ENCODE measurements at regions not wholly inside any gene's neighbourhood (a gene's known extent, or its start where the extent isn't known, plus 50 kb on each side); places are given as distances from the start of the nearest gene placed in this dataset.

GRCh38 chr3:106963442-106963841, 413.8 kb upstream of the CCDC54 start:
- Histone ChIP-seq H2AFZ (ENCODE audit: low read length) (no peak overlapping the region), H3K36me3 (ENCODE audit: insufficient read depth, low read length) (no peaks in the 10 kb centered on the region), H4K20me1 (ENCODE audit: insufficient read depth, low read length) (no peaks in the 10 kb centered on the region), H3K4me2 (ENCODE audit: low read length) (no peak overlapping the region), H3K9me3 (ENCODE audit: low read length) (no peaks in the 10 kb centered on the region), H3F3A (ENCODE audit: insufficient read depth, low read length) (no peaks in the 10 kb centered on the region), H3K9ac (ENCODE audit: low read length) (no peak overlapping the region), H3K79me2 (ENCODE audit: insufficient read depth, low read length) (no peaks in the 10 kb centered on the region), H3K27me3 (ENCODE audit: insufficient read depth, low read length) (no peaks in the 10 kb centered on the region), H3K27ac (ENCODE audit: low read depth, low read length, poor library complexity, severe bottlenecking) (no peak overlapping the region), H3K4me1 (ENCODE audit: insufficient read depth, low read length, severe bottlenecking) (no peaks in the 10 kb centered on the region), H3K9me2 (ENCODE audit: low read depth, low read length) (peaks cover 4% of the 10 kb centered on the region; the same call in 1 of the 2 replicates), H3K4me3 (ENCODE audit: low read depth, low read length, poor library complexity, severe bottlenecking) (no peak overlapping the region)
- TF ChIP-seq CTCF (IDR thresholded peaks at IDR 0.05; ENCODE audit: low read length) (no peak), EZH2 (IDR thresholded peaks at IDR 0.05; ENCODE audit: borderline replicate concordance, low read length) (no peak)

GRCh38 chr3:106965307-106965706, 411.9 kb upstream of the CCDC54 start:
- Histone ChIP-seq H3K4me2 (ENCODE audit: low read length) (no peak overlapping the region), H3K27me3 (ENCODE audit: insufficient read depth, low read length) (no peaks in the 10 kb centered on the region), H3K36me3 (ENCODE audit: insufficient read depth, low read length) (no peaks in the 10 kb centered on the region), H3K9me2 (ENCODE audit: low read depth, low read length) (no peaks in the 10 kb centered on the region), H4K20me1 (ENCODE audit: insufficient read depth, low read length) (no peaks in the 10 kb centered on the region), H3K79me2 (ENCODE audit: insufficient read depth, low read length) (no peaks in the 10 kb centered on the region), H2AFZ (ENCODE audit: low read length) (no peak overlapping the region), H3K4me3 (ENCODE audit: low read depth, low read length, poor library complexity, severe bottlenecking) (no peak overlapping the region), H3K4me1 (ENCODE audit: insufficient read depth, low read length, severe bottlenecking) (no peaks in the 10 kb centered on the region), H3K9me3 (ENCODE audit: low read length) (no peaks in the 10 kb centered on the region), H3K27ac (ENCODE audit: low read depth, low read length, poor library complexity, severe bottlenecking) (no peak overlapping the region), H3F3A (ENCODE audit: insufficient read depth, low read length) (no peaks in the 10 kb centered on the region), H3K9ac (ENCODE audit: low read length) (no peak overlapping the region)
- TF ChIP-seq EZH2 (IDR thresholded peaks at IDR 0.05; ENCODE audit: borderline replicate concordance, low read length) (no peak), CTCF (IDR thresholded peaks at IDR 0.05; ENCODE audit: low read length) (no peak)

DNA sequence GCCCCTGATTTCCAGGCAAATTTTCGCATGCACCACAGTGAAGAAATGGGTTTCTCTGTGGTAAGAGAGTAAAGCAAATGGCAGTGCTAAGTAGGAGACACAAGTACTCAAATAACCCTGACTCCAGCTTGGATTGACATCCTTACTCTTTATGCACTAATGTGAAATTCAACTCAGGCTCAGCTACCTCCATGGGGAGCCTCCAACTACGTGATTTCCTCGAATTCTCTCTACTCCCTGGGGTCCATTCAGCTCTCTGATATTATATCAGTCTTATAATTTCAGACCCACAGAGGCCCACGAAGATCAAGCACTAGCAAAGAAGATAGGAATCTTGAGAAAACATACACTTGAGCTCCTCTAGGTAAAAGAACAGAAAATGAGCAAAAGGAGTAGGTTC, 407.6 kb upstream of the CCDC54 start:
- H3K4me1 ChIP-seq (ENCODE audit: insufficient read depth, low read length, severe bottlenecking), result no peaks in the 10 kb centered on the region
- no peaks in the 10 kb centered on the region for H3K36me3 ChIP-seq (ENCODE audit: insufficient read depth, low read length)

More for the DNA sequence above, 407.6 kb upstream of the CCDC54 start:
- H3F3A ChIP-seq (ENCODE audit: insufficient read depth, low read length), result no peaks in the 10 kb centered on the region
- H3K4me2 ChIP-seq (ENCODE audit: low read length), result no peak overlapping the region
- no peak overlapping the region for H3K27ac ChIP-seq (ENCODE audit: low read depth, low read length, poor library complexity, severe bottlenecking)
- H3K9ac ChIP-seq (ENCODE audit: low read length), result no peak overlapping the region
- no peaks in the 10 kb centered on the region for H4K20me1 ChIP-seq (ENCODE audit: insufficient read depth, low read length)
- no peak overlapping the region for H3K4me3 ChIP-seq (ENCODE audit: low read depth, low read length, poor library complexity, severe bottlenecking)
- H3K9me3 ChIP-seq (ENCODE audit: low read length), result no peaks in the 10 kb centered on the region
- TF ChIP-seq EZH2 (IDR thresholded peaks at IDR 0.05; ENCODE audit: borderline replicate concordance, low read length) (no peak), CTCF (IDR thresholded peaks at IDR 0.05; ENCODE audit: low read length) (no peak)
- H3K79me2 ChIP-seq (ENCODE audit: insufficient read depth, low read length), result no peaks in the 10 kb centered on the region
- no peak overlapping the region for H2AFZ ChIP-seq (ENCODE audit: low read length)
- H3K9me2 ChIP-seq (ENCODE audit: low read depth, low read length), result no peaks in the 10 kb centered on the region
- no peaks in the 10 kb centered on the region for H3K27me3 ChIP-seq (ENCODE audit: insufficient read depth, low read length)

All from OCI-LY1 (cell line).